SK-N-SH (cell line): ENCODE measurements at regions not wholly inside any gene's neighbourhood (a gene's known extent, or its start where the extent isn't known, plus 50 kb on each side); places are given as distances from the start of the nearest gene placed in this dataset.
"Not testable (repeated sequence)": the region's sequence is repeated elsewhere in the genome, so short reads cannot be mapped to it uniquely, and the experiment has no call there.

ENCODE experiments used
- CTCF ChIA-PET: fragments of 300-600, 350-600 bp; formaldehyde crosslinking; extraction: SDS; loops from one replicate; lab custom pipeline; 2021; lab: Yijun Ruan, JAX
- POLR2A ChIA-PET: fragments of 350-600 bp; sonication (Branson Sonifier 250); formaldehyde crosslinking; extraction: SDS; loops from one replicate; lab custom pipeline; 2020; ENCODE audit warnings: antibody characterized with exemption, inconsistent platforms; lab: Yijun Ruan, JAX
- DNase-seq: peaks from one replicate; pipeline ENCODE4 v3.0.0; 2012
- H2AFZ ChIP-seq: fragments of 200-600 bp; sonication (generic); 2 replicates; pipeline ENCODE4 v1.8.1; 2016; ENCODE audit warnings: antibody characterized with exemption, mild to moderate bottlenecking, low read depth
- H3F3A ChIP-seq: fragments of 200-600 bp; sonication (generic); replicated peaks from 2 replicates; pipeline ENCODE3; 2016; ENCODE audit warnings: antibody characterized with exemption, mild to moderate bottlenecking; ENCODE audit not compliant: insufficient read depth
- H3K27ac ChIP-seq, 2 experiments: fragments of 200-500 bp in 1 of 2; fragments of 200-600 bp in 1 of 2; sonication (Bioruptor generic) in 1 of 2; sonication (generic), shearing (Covaris generic) in 1 of 2; 2 replicates each; pipeline versions ENCODE4 v1.5.1 to v1.6.1; 2014 to 2016; ENCODE audit warnings: low read depth in 2 of 2, inconsistent platforms in 1 of 2, low read length in 1 of 2, mild to moderate bottlenecking in 1 of 2, mixed read lengths in 1 of 2
- H3K27me3 ChIP-seq: fragments of 200-600 bp; sonication (generic), shearing (Covaris generic); 2 replicates; pipeline ENCODE4 v1.6.1; 2016; ENCODE audit warnings: mixed run types; ENCODE audit not compliant: insufficient read depth
- H3K36me3 ChIP-seq, 2 experiments: fragments of 200-500 bp in 1 of 2; fragments of 200-600 bp in 1 of 2; sonication (Bioruptor generic) in 1 of 2; sonication (generic) in 1 of 2; replicated peaks in 1 of 2; 2 replicates each; pipeline versions ENCODE3 to v1.5.1; 2014 to 2016; ENCODE audit warnings: low read length in 1 of 2, mild to moderate bottlenecking in 1 of 2; ENCODE audit not compliant: insufficient read depth in 2 of 2, control insufficient read depth in 1 of 2
- H3K4me1 ChIP-seq, 2 experiments: fragments of 200-500 bp in 1 of 2; fragments of 200-600 bp in 1 of 2; sonication (Bioruptor generic) in 1 of 2; sonication (generic), shearing (Covaris generic) in 1 of 2; 2 replicates each; pipeline versions ENCODE4 v1.5.1 to v1.6.1; 2014 to 2016; ENCODE audit warnings: low read depth in 1 of 2, low read length in 1 of 2, mixed run types in 1 of 2; ENCODE audit not compliant: insufficient read depth in 2 of 2, control insufficient read depth in 1 of 2
- H3K4me2 ChIP-seq: fragments of 200-600 bp; sonication (generic), shearing (Covaris generic); 2 replicates; pipeline ENCODE4 v1.6.1; 2017; ENCODE audit warnings: mixed run types
- H3K4me3 ChIP-seq, 2 experiments: fragments of 200-500 bp in 1 of 2; fragments of 200-600 bp in 1 of 2; sonication (Bioruptor generic) in 1 of 2; sonication (generic), shearing (Covaris generic) in 1 of 2; 2 replicates each; pipeline versions ENCODE4 v1.5.1 to v1.8.1; 2014 to 2016; ENCODE audit warnings: low read depth in 2 of 2, inconsistent platforms in 1 of 2, low read length in 1 of 2, mild to moderate bottlenecking in 1 of 2, mixed read lengths in 1 of 2, moderate library complexity in 1 of 2
- H3K79me2 ChIP-seq: fragments of 200-600 bp; sonication (generic); 2 replicates; pipeline ENCODE4 v1.8.1; 2017; ENCODE audit warnings: mild to moderate bottlenecking; ENCODE audit not compliant: insufficient read depth
- H3K9ac ChIP-seq: fragments of 200-600 bp; sonication (generic); 2 replicates; pipeline ENCODE4 v1.6.1; 2017; ENCODE audit warnings: mixed run types
- H3K9me2 ChIP-seq: fragments of 200-600 bp; sonication (generic); 2 replicates; pipeline ENCODE4 v1.6.1; 2017; ENCODE audit warnings: mixed run types
- H3K9me3 ChIP-seq: fragments of 200-600 bp; sonication (generic); 2 replicates; pipeline ENCODE4 v1.6.1; 2017; ENCODE audit warnings: mixed run types, mild to moderate bottlenecking, moderate library complexity
- H4K20me1 ChIP-seq: fragments of 200-600 bp; sonication (generic); 2 replicates; pipeline ENCODE4 v1.6.1; 2017; ENCODE audit warnings: mild to moderate bottlenecking, mixed run types; ENCODE audit not compliant: insufficient read depth
- WGBS: methylation state at CpG from one replicate; pipeline ENCODE4 v1.1.6; 2017; ENCODE audit warnings: low lambda C conversion rate; 5-methylcytosine and 5-hydroxymethylcytosine counted together

DNA sequence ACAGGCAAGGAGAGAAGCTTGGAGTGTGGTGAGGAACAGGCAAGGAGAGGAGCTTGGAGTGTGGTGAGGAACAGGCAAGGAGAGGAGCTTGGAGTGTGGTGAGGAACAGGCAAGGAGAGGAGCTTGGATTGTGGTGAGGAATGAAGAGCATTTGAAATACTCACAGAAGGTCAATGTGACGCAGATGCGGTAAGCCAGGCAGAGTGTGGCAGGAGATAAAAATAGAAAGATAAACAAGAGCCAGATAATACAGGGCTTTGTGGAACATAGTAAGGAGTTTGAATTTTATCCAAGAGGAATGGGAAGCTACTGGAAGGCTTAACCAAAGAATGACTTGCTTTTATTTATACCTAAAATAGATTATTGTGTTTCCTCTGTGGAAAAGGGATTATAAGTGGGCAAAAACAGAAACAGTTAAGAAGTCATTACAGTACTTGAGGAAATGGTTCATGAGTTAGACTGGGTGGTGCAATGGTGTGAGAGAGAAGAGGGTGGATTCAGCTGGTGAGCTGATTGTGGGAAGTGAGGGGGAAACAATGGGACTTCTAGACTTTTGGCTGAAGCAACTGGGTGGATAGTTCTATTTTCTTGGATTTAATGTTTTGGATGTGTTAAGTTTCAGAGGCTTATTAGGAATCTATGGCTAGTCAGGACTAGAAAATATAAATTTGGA is 900.1 kb upstream of the TPTE start:
- H2AFZ ChIP-seq, H3K4me2 ChIP-seq, H3K9me3 ChIP-seq, H3K27me3 ChIP-seq, H4K20me1 ChIP-seq, H3K36me3 ChIP-seq, H3K9me2 ChIP-seq, H3K27ac ChIP-seq, H3K4me1 ChIP-seq, POLR2A ChIA-PET, H3F3A ChIP-seq, DNase-seq, H3K4me3 ChIP-seq, H3K79me2 ChIP-seq, H3K9ac ChIP-seq, CTCF ChIA-PET: not testable (repeated sequence)
- WGBS, result 2% methylated on average over 2 of the region's 2 CpGs

DNA sequence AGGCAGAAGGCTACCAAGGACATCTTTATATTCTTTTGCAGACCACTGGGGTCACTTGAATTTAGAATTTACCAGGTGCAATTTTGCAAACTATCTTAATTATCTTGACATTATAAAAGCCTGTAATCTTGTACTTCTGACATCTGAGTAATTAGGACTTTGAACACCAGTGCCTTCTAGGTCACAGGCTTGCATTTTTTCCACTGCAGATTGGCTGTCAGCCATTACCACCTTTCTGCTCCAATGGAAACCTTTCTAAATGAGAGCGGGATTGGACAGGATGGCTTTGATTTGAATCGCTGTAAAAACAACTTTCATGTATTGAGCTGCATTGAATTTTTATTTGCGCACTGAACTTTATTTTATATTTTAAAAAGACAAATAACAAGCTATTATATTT is 893.3 kb upstream of the TPTE start:
- H3K4me2 ChIP-seq, H3K4me1 ChIP-seq, H4K20me1 ChIP-seq, DNase-seq, H3K27me3 ChIP-seq, H3K36me3 ChIP-seq, POLR2A ChIA-PET, CTCF ChIA-PET, H3K9me3 ChIP-seq, H3K9ac ChIP-seq, H2AFZ ChIP-seq, H3K27ac ChIP-seq, H3K4me3 ChIP-seq, H3F3A ChIP-seq, H3K79me2 ChIP-seq, H3K9me2 ChIP-seq: not testable (repeated sequence)
- under 1% methylated on average over 3 of the region's 3 CpGs for WGBS

GRCh38 chr21:9647409-9647808 is 874.0 kb upstream of the TPTE start:
- H3K4me3 ChIP-seq, DNase-seq, CTCF ChIA-PET, H3F3A ChIP-seq, H3K9me3 ChIP-seq, H3K9ac ChIP-seq, H3K27ac ChIP-seq, POLR2A ChIA-PET, H3K27me3 ChIP-seq, H2AFZ ChIP-seq, H4K20me1 ChIP-seq, H3K4me1 ChIP-seq, H3K36me3 ChIP-seq, H3K9me2 ChIP-seq, H3K4me2 ChIP-seq, H3K79me2 ChIP-seq: not testable (repeated sequence)

- H4K20me1 ChIP-seq, H3K9ac ChIP-seq, H3K79me2 ChIP-seq, H3K4me3 ChIP-seq, POLR2A ChIA-PET, H3K9me2 ChIP-seq, H3K27me3 ChIP-seq, H3F3A ChIP-seq, H2AFZ ChIP-seq, H3K4me1 ChIP-seq, H3K27ac ChIP-seq, CTCF ChIA-PET, H3K9me3 ChIP-seq, H3K36me3 ChIP-seq, DNase-seq, H3K4me2 ChIP-seq: not testable (repeated sequence)
These were observed 873.1 kb upstream of the TPTE start for GRCh38 chr21:9648331-9648730.

- H3K4me1 ChIP-seq, H3K36me3 ChIP-seq, POLR2A ChIA-PET, H3K9me3 ChIP-seq, H3F3A ChIP-seq, H3K4me3 ChIP-seq, CTCF ChIA-PET, H3K27me3 ChIP-seq, H3K4me2 ChIP-seq, H3K9me2 ChIP-seq, H3K9ac ChIP-seq, H2AFZ ChIP-seq, DNase-seq, H4K20me1 ChIP-seq, H3K79me2 ChIP-seq, H3K27ac ChIP-seq: not testable (repeated sequence)
- under 1% methylated on average over 6 of the region's 6 CpGs for WGBS
These were observed 872.2 kb upstream of the TPTE start for GRCh38 chr21:9648947-9649720.
